ENCODE measurements at regions not wholly inside any gene's neighbourhood (a gene's known extent, or its start where the extent isn't known, plus 50 kb on each side); places are given as distances from the start of the nearest gene placed in this dataset.

DNA sequence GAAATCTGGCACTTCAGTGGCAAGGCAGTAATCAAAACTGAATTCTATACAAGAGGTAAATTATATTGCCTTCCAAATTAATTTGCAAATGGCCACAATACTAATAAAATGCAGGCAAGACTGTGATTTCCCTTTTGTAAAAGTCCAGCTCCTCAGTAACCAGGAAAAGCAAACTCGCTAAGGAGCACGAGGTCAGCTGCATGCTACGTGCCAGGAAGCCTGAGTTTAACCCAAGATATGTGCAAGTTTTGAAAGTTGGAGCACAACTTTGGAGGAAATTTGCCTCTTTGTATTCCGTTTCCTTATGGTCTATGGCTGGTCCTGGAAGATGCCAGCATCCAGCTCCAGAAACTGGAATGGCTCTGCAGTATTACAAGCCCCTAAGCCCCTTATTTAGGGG lies 226.8 kb upstream of the DYNLRB2 start:
- TF ChIP-seq SNAI2 (CRISPR knock-in tag; IDR thresholded peaks at IDR 0.05): no peak
- TF ChIP-seq, protein P1, sequence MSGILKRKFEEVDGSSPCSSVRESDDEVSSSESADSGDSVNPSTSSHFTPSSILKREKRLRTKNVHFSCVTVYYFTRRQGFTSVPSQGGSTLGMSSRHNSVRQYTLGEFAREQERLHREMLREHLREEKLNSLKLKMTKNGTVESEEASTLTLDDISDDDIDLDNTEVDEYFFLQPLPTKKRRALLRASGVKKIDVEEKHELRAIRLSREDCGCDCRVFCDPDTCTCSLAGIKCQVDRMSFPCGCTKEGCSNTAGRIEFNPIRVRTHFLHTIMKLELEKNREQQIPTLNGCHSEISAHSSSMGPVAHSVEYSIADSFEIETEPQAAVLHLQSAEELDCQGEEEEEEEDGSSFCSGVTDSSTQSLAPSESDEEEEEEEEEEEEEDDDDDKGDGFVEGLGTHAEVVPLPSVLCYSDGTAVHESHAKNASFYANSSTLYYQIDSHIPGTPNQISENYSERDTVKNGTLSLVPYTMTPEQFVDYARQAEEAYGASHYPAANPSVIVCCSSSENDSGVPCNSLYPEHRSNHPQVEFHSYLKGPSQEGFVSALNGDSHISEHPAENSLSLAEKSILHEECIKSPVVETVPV (CRISPR knock-in tag; IDR thresholded peaks at IDR 0.05): no peak
